Gastrocnemius medialis (tissue), 4 donors: ENCODE measurements at regions not wholly inside any gene's neighbourhood (a gene's known extent, or its start where the extent isn't known, plus 50 kb on each side); places are given as distances from the start of the nearest gene placed in this dataset.
"Not testable (repeated sequence)": the region's sequence is repeated elsewhere in the genome, so short reads cannot be mapped to it uniquely, and the experiment has no call there.

Experiments
- ATAC-seq, 2 donors: fragments of 150-250 bp; one replicate each; pipeline ENCODE4 v1.9.1; 2016
- DNase-seq, 2 donors: peaks; one replicate each; pipeline ENCODE4 v3.0.0-alpha.2; 2019
- H3K27ac ChIP-seq, 4 donors: fragments of 200-600 bp; sonication (generic); 1 replicate in 1 of 4; 2 replicates in 3 of 4; pipeline ENCODE4 v1.5.1; 2016 to 2018; ENCODE audit warnings: mild to moderate bottlenecking in 2 of 4, moderate library complexity in 1 of 4
- H3K27me3 ChIP-seq, 3 donors: fragments of 200-600 bp; sonication (generic) in 2 of 3; 1 replicate in 1 of 3; 2 replicates in 2 of 3; pipeline versions ENCODE4 v1.5.1 to v1.6.0; 2016 to 2019; ENCODE audit warnings: mild to moderate bottlenecking in 1 of 3, moderate library complexity in 1 of 3
- H3K36me3 ChIP-seq, 2 donors: fragments of 200-600 bp; sonication (generic) in 1 of 2; one replicate each; pipeline ENCODE4 v1.5.1; 2017 to 2018
- H3K4me1 ChIP-seq, 2 donors: fragments of 200-600 bp; sonication (generic) in 1 of 2; one replicate each; pipeline ENCODE4 v1.5.1; 2016 to 2017; ENCODE audit warnings: mild to moderate bottlenecking in 2 of 2
- H3K4me3 ChIP-seq, 4 donors: fragments of 200-600 bp; sonication (generic) in 3 of 4; 1 replicate in 1 of 4; 2 replicates in 3 of 4; pipeline ENCODE4 v1.5.1; 2016 to 2019; ENCODE audit warnings: mild to moderate bottlenecking in 2 of 4
- H3K9me3 ChIP-seq, 3 donors: fragments of 200-600 bp; sonication (generic) in 2 of 3; 1 replicate in 1 of 3; 2 replicates in 2 of 3; pipeline ENCODE4 v1.5.1; 2016 to 2019
- POLR2A ChIP-seq, 2 donors: fragments of 450-650 bp; IDR thresholded peaks; one replicate each; pipeline ENCODE4 v1.6.1; 2017; ENCODE audit warnings: antibody characterized with exemption in 2 of 2, mild to moderate bottlenecking in 2 of 2, moderate library complexity in 2 of 2
- in situ Hi-C, 4 donors: fragments of 200-750 bp; cut with MboI; loops; one replicate each; pipeline versions ENCODE4 v1.15.0 to v1.8.0; 2017; ENCODE audit warnings: low sequenced_read_pairs in 4 of 4
- intact Hi-C: fragments of 100-400 bp; cut with DNase I; formaldehyde crosslinking; loops from one replicate; pipeline ENCODE4 v1.15.1; 2023; ENCODE audit warnings: low total_unique reads
- TF ChIP-seq, protein P1 (sequence below), 5 experiments: fragments of 450-650 bp in 3 of 5; fragments of 200-600 bp in 2 of 5; sonication (generic) in 2 of 5; IDR thresholded peaks in 4 of 5; conservative IDR thresholded peaks in 1 of 5; 1 replicate in 4 of 5; 2 replicates in 1 of 5; pipeline ENCODE4 v1.5.1; 2016 to 2019; ENCODE audit warnings: antibody characterized with exemption in 5 of 5, mild to moderate bottlenecking in 3 of 5, moderate library complexity in 3 of 5

- Histone ChIP-seq H3K9me3 (no peaks in the 10 kb centered on the region), H3K4me3 (no peak overlapping the region), H3K27ac (peak overlapping the region in 1 of 4 donors; percentile 9), H3K27me3 (no peaks in the 10 kb centered on the region), H3K36me3 (no peaks in the 10 kb centered on the region), H3K4me1 (peaks cover 0 to 7% of the 10 kb centered on the region in 2 donors)
- no peak for DNase-seq
- in situ Hi-C loops (no loop called here), intact Hi-C loops (no loop called here)
- TF ChIP-seq POLR2A (IDR thresholded peaks at IDR 0.05): no peak
- TF ChIP-seq, protein P1, sequence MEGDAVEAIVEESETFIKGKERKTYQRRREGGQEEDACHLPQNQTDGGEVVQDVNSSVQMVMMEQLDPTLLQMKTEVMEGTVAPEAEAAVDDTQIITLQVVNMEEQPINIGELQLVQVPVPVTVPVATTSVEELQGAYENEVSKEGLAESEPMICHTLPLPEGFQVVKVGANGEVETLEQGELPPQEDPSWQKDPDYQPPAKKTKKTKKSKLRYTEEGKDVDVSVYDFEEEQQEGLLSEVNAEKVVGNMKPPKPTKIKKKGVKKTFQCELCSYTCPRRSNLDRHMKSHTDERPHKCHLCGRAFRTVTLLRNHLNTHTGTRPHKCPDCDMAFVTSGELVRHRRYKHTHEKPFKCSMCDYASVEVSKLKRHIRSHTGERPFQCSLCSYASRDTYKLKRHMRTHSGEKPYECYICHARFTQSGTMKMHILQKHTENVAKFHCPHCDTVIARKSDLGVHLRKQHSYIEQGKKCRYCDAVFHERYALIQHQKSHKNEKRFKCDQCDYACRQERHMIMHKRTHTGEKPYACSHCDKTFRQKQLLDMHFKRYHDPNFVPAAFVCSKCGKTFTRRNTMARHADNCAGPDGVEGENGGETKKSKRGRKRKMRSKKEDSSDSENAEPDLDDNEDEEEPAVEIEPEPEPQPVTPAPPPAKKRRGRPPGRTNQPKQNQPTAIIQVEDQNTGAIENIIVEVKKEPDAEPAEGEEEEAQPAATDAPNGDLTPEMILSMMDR (IDR thresholded peaks at IDR 0.05 in 4 of 5, conservative IDR thresholded peaks at IDR 0.05 in 1 of 5): no peak
- ATAC-seq: no peak
These were observed 59.0 kb upstream of the ZNF532 start for GRCh38 chr18:58805467-58806187.

DNA sequence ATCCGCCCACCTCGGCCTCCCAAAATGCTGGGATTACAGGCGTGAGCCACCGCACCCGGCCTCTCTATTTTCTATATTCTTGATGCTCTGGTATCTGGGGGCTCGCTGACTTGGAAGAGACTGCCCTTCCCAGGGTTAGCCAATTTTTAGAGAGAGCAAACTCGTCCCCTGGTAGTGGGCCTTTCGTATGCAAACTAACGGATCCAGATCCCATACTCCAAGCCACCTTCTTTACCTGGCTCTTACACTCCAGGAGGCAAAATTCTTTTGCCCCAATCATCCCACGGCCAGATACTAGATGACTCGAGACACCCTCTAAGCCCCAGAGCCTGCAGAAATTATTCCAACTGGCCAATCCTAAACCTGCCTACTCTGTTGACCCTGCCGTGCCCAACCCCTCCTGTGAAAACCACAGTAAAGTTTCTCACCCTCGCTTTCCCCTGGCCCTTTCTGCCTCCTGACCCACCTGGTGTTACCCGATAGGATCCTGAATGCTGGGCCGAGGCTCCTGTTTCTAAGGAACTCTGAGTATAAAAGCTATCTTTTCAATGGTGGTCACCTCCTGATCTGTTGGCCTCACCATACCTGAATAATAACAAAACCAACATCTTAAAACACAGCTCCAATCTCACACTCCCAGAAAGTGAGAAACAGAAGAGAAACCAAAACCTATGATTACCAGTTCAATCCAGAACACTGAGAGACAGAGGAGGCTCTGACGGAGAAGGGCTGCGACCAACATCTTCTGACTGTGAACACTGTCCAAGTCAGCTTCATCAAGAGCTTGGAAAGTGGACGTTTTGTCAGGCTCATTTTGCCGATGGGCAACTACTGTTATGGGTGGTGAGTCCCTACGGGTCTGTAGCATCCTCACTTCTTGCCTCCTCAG lies 57.6 kb upstream of the ZNF532 start:
- intact Hi-C loops (no loop called here), in situ Hi-C loops (no loop called here)
- Histone ChIP-seq H3K9me3 (no peaks in the 10 kb centered on the region), H3K27me3 (no peaks in the 10 kb centered on the region), H3K4me1 (peaks cover 0 to 7% of the 10 kb centered on the region in 2 donors), H3K36me3 (no peaks in the 10 kb centered on the region), H3K27ac (no peak overlapping the region), H3K4me3 (no peak overlapping the region)
- DNase-seq: no peak
- TF ChIP-seq POLR2A (IDR thresholded peaks at IDR 0.05): no peak
- TF ChIP-seq, protein P1 (IDR thresholded peaks at IDR 0.05 in 4 of 5, conservative IDR thresholded peaks at IDR 0.05 in 1 of 5): no peak
- no peak for ATAC-seq

DNA sequence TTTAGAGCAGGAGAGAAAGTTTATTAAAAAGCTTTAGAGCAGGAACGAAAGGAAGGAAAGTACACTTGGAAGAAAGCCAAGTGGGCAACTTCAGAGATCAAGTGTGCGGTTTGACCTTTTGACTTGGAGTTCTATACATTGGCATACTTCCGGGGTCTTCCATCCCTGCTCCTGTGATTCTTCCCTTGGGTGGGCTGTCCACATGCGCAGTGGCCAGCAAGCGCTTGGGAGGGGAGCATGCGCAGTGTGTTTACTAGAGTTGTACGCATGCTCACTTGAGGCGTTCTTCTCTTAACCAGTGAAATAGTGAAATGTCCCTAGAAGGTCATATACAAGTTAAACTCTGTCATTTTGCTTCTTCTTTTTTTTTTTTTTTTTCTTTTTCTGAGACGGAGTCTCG lies 56.9 kb upstream of the ZNF532 start:
- Histone ChIP-seq H3K36me3 (no peaks in the 10 kb centered on the region), H3K4me1 (peaks cover 0 to 7% of the 10 kb centered on the region in 2 donors), H3K27ac (no peak overlapping the region), H3K4me3 (no peak overlapping the region), H3K27me3 (no peaks in the 10 kb centered on the region), H3K9me3 (no peaks in the 10 kb centered on the region)
- no peak for DNase-seq
- TF ChIP-seq POLR2A (IDR thresholded peaks at IDR 0.05): no peak
- TF ChIP-seq, protein P1 (IDR thresholded peaks at IDR 0.05 in 4 of 5, conservative IDR thresholded peaks at IDR 0.05 in 1 of 5): no peak
- in situ Hi-C loops (no loop called here), intact Hi-C loops (no loop called here)
- no peak for ATAC-seq

GRCh38 chr18:58808349-58808748 lies 56.3 kb upstream of the ZNF532 start:
- no peak for DNase-seq

DNA sequence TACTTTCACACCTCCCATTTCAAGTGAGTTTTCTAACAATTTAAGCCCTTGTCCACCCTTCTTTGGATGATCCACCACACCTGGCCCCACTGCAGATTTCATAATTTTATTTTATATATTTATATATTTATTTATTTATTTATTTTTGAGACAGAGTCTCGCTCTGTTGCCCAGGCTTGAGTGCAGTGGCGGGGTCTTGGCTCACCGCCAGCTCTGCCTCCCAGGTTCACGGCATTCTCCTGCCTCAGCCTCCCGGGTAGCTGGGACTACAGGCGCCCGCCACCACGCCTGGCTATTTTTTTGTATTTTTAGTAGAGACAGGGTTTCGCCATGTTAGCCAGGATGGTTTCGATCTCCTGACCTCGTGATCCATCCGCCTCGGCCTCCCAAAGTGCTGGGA lies 52.8 kb upstream of the ZNF532 start:
- H3K36me3 ChIP-seq, H3K4me1 ChIP-seq, in situ Hi-C loops, H3K27me3 ChIP-seq, H3K4me3 ChIP-seq, DNase-seq, intact Hi-C loops, ATAC-seq, H3K27ac ChIP-seq, H3K9me3 ChIP-seq: not testable (repeated sequence)

More at GRCh38 chr18:58808349-58808748, 56.3 kb upstream of the ZNF532 start:
- in situ Hi-C loops: no loop called here
- Histone ChIP-seq H3K36me3 (no peaks in the 10 kb centered on the region), H3K4me3 (no peak overlapping the region), H3K4me1 (peaks cover 0 to 7% of the 10 kb centered on the region in 2 donors), H3K9me3 (no peaks in the 10 kb centered on the region), H3K27me3 (no peaks in the 10 kb centered on the region), H3K27ac (no peak overlapping the region)
- TF ChIP-seq POLR2A (IDR thresholded peaks at IDR 0.05): no peak
- TF ChIP-seq, protein P1 (IDR thresholded peaks at IDR 0.05 in 4 of 5, conservative IDR thresholded peaks at IDR 0.05 in 1 of 5): no peak
- no peak for ATAC-seq
- intact Hi-C loops: no loop called here
